Body of pancreas (tissue), 4 donors: ENCODE measurements at regions not wholly inside any gene's neighbourhood (a gene's known extent, or its start where the extent isn't known, plus 50 kb on each side); places are given as distances from the start of the nearest gene placed in this dataset.
"Not testable (repeated sequence)": the region's sequence is repeated elsewhere in the genome, so short reads cannot be mapped to it uniquely, and the experiment has no call there.

Experiments used
- ATAC-seq: fragments of 150-250 bp; one replicate; pipeline ENCODE4 v1.9.1; 2016
- DNase-seq, 4 donors: peaks; one replicate each; pipeline ENCODE4 v3.0.0-alpha.2; 2019
- H3K27ac ChIP-seq, 4 donors: fragments of 200-600 bp; sonication (generic); 1 replicate in 3 of 4; 2 replicates in 1 of 4; pipeline versions ENCODE4 v1.5.1 to v1.6.1; 2016 to 2019; ENCODE audit warnings: mild to moderate bottlenecking in 1 of 4, mixed read lengths in 1 of 4, moderate library complexity in 1 of 4
- H3K27me3 ChIP-seq, 2 donors: fragments of 200-600 bp; sonication (generic); one replicate each; pipeline ENCODE4 v1.6.0; 2016; ENCODE audit warnings: mild to moderate bottlenecking in 1 of 2
- H3K36me3 ChIP-seq, 2 donors: fragments of 200-600 bp; sonication (generic); replicated peaks in 1 of 2; 2 replicates each; pipeline ENCODE4 v1.5.1; 2016; ENCODE audit warnings: low read depth in 2 of 2; ENCODE audit not compliant: insufficient read depth in 1 of 2
- H3K4me1 ChIP-seq: fragments of 200-600 bp; sonication (generic); one replicate; pipeline ENCODE4 v1.6.0; 2016
- H3K4me3 ChIP-seq, 2 donors: fragments of 200-600 bp; sonication (generic); 1 replicate in 1 of 2; 2 replicates in 1 of 2; pipeline ENCODE4 v1.5.1; 2016 to 2019
- H3K9me3 ChIP-seq, 3 donors: fragments of 200-600 bp; sonication (generic); 1 replicate in 2 of 3; 2 replicates in 1 of 3; pipeline ENCODE4 v1.5.1; 2016
- POLR2A ChIP-seq, 3 donors: fragments of 450-650 bp; IDR thresholded peaks; one replicate each; pipeline ENCODE4 v1.6.1; 2016; ENCODE audit warnings: antibody characterized with exemption in 3 of 3, mild to moderate bottlenecking in 2 of 3
- WGBS, 2 donors: methylation state at CpG; one replicate each; pipeline ENCODE4 v1.1.5; 2017; 5-methylcytosine and 5-hydroxymethylcytosine counted together
- intact Hi-C: fragments of 100-400 bp; cut with DNase I; formaldehyde crosslinking; loops from one replicate; pipeline ENCODE4 v1.15.1; 2023
- TF ChIP-seq, protein P1 (sequence below), 7 experiments: fragments of 450-650 bp in 4 of 7; fragments of 200-600 bp in 3 of 7; sonication (generic) in 3 of 7; IDR thresholded peaks; one replicate each; pipeline ENCODE4 v1.5.1; 2016 to 2019; ENCODE audit warnings: antibody characterized with exemption in 7 of 7

DNA sequence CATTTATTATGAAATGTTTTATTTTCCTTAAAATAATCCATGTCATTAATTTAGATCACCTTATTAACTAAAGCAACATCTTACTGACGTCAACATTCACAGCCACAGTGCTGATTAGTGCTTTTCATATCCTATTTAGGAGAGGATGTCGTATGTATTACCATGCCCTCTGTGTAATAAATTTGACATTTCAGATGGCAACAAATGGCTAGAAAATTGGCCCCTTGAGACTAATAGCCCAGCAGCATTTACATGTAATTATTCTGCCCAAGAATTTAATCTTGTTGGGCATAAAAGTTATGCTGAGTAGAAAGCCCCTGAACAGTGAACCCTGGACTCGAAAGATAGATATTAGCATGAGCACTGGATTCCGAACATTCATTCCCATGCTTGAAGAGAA is 391.2 kb downstream of the PRELID2 start:
- H3K4me3 ChIP-seq = no peak overlapping the region
- intact Hi-C loops = no loop called here
- WGBS, 2 donors = 84 to 91% methylated on average over 4 of the region's 4 CpGs
- H3K9me3 ChIP-seq = no peaks in the 10 kb centered on the region
- no peak for DNase-seq
- no peak for TF ChIP-seq POLR2A (IDR thresholded peaks at IDR 0.05)
- TF ChIP-seq, protein P1, sequence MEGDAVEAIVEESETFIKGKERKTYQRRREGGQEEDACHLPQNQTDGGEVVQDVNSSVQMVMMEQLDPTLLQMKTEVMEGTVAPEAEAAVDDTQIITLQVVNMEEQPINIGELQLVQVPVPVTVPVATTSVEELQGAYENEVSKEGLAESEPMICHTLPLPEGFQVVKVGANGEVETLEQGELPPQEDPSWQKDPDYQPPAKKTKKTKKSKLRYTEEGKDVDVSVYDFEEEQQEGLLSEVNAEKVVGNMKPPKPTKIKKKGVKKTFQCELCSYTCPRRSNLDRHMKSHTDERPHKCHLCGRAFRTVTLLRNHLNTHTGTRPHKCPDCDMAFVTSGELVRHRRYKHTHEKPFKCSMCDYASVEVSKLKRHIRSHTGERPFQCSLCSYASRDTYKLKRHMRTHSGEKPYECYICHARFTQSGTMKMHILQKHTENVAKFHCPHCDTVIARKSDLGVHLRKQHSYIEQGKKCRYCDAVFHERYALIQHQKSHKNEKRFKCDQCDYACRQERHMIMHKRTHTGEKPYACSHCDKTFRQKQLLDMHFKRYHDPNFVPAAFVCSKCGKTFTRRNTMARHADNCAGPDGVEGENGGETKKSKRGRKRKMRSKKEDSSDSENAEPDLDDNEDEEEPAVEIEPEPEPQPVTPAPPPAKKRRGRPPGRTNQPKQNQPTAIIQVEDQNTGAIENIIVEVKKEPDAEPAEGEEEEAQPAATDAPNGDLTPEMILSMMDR (IDR thresholded peaks at IDR 0.05) = no peak
- H3K27ac ChIP-seq = no peak overlapping the region
- H3K27me3 ChIP-seq = no peaks in the 10 kb centered on the region
- H3K4me1 ChIP-seq = no peaks in the 10 kb centered on the region
- H3K36me3 ChIP-seq = no peaks in the 10 kb centered on the region
- ATAC-seq = no peak

DNA sequence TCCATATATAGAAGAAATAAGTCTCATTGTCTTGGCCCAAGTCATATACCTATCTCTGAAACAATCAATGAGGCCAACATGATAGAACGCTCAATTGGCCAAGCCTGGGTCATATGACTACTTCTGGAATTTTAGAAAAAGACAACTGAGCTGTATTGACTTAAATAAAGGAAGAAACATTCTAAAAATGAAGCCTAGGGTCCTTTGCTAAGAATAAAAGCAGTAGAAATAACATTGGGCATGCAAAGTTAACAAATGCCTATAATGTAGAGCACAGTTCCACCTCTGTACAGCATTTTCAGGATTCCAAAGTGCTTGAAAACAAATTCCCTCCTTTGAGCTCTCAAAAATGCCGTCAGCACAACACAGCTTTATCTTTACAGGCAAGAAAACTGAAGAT is 391.8 kb downstream of the PRELID2 start:
- TF ChIP-seq, protein P1 (IDR thresholded peaks at IDR 0.05) = no peak
- TF ChIP-seq POLR2A (IDR thresholded peaks at IDR 0.05) = no peak
- intact Hi-C loops = no loop called here
- Histone ChIP-seq H3K27ac (no peak overlapping the region), H3K4me3 (no peak overlapping the region), H3K36me3 (no peaks in the 10 kb centered on the region), H3K27me3 (no peaks in the 10 kb centered on the region), H3K4me1 (no peaks in the 10 kb centered on the region), H3K9me3 (no peaks in the 10 kb centered on the region)
- WGBS, 2 donors = 81 to 86% methylated on average over 2 of the region's 2 CpGs
- ATAC-seq (no peak), DNase-seq (no peak)

DNA sequence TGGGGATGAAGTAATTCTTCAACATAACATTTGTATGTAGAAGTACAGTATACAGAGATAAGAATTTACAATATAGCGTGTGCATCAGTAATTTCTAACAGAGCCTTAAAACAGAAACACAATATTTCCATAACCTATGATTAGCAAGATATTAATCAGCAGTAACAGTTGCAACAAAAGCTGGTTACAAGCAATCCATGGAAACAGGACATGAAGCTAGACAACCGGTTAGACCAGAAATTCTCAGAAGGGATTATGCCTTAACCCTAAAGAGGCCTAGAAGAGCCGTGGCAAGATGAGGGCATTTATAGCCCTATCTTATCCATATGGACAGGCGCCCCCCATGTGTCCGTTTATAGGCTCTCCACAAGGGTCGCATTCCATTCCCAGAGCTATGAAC is 392.5 kb downstream of the PRELID2 start:
- H3K4me1 ChIP-seq, DNase-seq, H3K27ac ChIP-seq, ATAC-seq, H3K4me3 ChIP-seq, H3K27me3 ChIP-seq, H3K9me3 ChIP-seq, intact Hi-C loops, H3K36me3 ChIP-seq: not testable (repeated sequence)
- WGBS, 2 donors = 65 to 73% methylated on average over 6 of the region's 6 CpGs

DNA sequence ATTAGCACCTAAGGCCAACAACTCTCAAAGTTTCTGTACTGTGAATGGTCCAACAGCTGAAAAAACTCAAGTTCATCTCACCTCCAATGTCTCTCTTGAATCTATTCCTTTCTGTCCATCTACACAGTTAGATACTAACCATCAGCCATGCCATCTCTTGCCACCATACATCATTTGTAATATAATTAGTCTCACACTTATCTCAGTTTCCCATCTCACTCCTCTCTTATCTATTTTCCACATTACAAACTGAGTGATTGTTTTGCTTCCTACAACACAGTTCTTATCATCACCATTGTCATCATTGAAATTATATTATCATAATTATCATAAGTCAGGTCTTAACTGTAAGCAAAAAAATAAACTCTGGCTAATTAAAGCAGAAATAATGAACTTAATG is 393.9 kb downstream of the PRELID2 start:
- Histone ChIP-seq H3K36me3 (no peaks in the 10 kb centered on the region), H3K27ac (no peak overlapping the region), H3K9me3 (no peaks in the 10 kb centered on the region), H3K4me3 (no peak overlapping the region), H3K27me3 (no peaks in the 10 kb centered on the region), H3K4me1 (no peaks in the 10 kb centered on the region)
- no peak for DNase-seq
- no peak for ATAC-seq
- intact Hi-C loops = no loop called here
- TF ChIP-seq, protein P1 (IDR thresholded peaks at IDR 0.05) = no peak
- no peak for TF ChIP-seq POLR2A (IDR thresholded peaks at IDR 0.05)

DNA sequence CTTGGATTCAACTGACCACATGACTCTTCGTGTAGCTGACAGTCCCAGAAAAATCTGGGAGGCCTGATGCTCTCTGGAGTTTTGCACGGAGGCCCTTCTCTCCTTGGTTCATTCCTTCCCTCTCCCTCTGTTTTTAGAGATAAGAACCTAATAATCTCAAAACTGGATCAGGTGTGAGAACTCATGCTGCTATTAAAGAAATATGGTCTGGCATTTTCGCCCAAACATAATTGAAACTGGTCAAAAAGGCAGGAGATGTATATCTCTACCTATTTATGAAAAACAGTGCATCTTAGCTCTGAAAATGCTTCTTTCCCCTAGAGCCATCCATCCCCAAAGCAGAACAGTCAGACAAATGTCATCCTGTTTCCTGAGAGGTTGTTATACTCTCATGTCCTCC is 397.5 kb downstream of the PRELID2 start:
- intact Hi-C loops = no loop called here
- no peak for ATAC-seq
- Histone ChIP-seq H3K9me3 (no peaks in the 10 kb centered on the region), H3K4me3 (no peak overlapping the region), H3K36me3 (no peaks in the 10 kb centered on the region), H3K4me1 (no peaks in the 10 kb centered on the region), H3K27ac (no peak overlapping the region), H3K27me3 (no peaks in the 10 kb centered on the region)
- 75 to 85% methylated on average over 3 of the region's 3 CpGs for WGBS, 2 donors
- DNase-seq = no peak
- TF ChIP-seq, protein P1 (IDR thresholded peaks at IDR 0.05) = no peak
- TF ChIP-seq POLR2A (IDR thresholded peaks at IDR 0.05) = no peak
